NCI-H2227 treated with DMSO at 0.1 percent for 48 hours (cell line): ENCODE measurements at regions not wholly inside any gene's neighbourhood (a gene's known extent, or its start where the extent isn't known, plus 50 kb on each side); places are given as distances from the start of the nearest gene placed in this dataset.
"Not testable (repeated sequence)": the region's sequence is repeated elsewhere in the genome, so short reads cannot be mapped to it uniquely, and the experiment has no call there.

Source experiments
- DNase-seq: peaks from one replicate; lab custom pipeline; 2025; lab: John Stamatoyannopoulos, UW

DNA sequence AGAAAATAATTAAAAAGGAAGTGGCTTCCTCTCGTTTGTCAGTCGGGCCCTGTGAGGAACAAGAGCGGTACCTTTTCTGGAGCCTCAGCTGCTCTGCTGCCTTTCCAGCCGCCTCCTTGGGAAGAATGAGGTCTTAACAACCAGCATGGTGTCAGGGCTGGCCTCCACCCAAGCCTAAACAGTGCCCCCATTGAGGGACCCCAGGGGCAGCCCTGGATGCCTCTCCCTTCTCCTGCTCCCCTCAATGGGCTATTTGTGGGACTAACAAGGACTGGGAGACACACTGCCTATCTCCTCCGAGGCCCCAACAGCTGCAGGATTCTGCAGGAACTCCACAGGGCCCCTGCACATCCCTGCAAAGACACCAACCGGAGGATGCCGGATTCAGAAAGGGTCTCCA is 155.4 kb upstream of the MAP3K1 start:
- DNase-seq: no peak

- no peak for DNase-seq
Observed at GRCh38 chr5:56658972-56659371, 156.4 kb upstream of the MAP3K1 start.

DNA sequence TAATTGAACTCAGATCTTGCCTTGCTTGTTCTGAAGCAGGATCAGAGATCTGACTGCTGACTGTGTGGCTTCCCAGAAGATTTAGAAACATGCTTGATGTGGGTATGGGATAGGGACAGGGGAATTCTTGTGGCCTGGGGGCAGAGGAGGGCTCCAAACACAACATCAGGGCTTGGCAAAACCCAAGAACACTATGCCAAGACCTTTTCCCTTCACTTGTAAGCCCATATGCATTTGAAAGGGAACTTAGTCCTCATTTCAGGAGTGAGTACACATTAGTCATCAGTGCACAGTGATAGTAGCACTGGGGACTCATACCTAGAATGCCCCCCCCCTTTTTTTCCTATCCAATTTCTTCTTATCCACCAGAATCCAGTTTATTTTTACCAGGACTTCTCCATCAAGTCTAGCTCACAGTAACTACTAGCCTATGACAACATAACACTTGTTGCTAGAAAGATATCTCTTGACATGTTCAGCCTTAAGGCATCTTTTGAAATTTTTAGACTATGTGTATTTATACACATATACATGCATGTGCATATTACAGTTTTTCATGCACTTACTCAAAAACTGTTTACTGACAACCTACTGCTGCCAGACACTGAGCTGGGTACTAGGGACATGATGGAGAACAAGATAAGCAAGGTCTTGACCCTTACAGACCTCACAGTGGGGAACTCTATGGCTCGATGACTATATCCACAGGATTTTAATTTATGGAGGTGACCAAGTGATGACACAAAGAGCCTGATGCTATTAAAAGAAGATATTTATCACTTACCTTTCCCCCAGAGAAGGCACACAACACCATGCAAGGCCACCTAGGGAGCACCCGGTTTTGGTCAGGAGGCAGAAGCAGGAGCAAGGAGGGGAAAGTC is 158.3 kb upstream of the MAP3K1 start:
- DNase-seq: no peak

DNA sequence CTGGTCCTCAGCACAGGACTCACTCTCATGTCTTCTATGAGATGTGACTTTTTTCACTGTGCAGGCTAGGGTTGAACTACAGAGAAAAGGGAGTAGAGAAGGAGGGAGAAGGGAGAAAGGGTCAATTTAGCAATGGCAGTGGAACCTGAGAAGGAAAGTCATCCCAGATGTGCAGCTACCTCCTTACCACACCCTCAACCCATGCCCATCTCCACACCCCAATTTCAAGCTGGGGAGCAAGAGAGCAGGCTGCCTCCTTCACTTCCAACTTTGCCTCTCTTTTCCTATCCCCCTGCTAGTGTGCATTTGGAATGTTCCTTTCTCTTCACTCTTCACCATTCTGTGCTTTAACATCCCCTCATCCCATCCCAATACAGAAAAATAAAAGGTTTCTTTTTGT is 163.5 kb upstream of the MAP3K1 start:
- DNase-seq: no peak

DNA sequence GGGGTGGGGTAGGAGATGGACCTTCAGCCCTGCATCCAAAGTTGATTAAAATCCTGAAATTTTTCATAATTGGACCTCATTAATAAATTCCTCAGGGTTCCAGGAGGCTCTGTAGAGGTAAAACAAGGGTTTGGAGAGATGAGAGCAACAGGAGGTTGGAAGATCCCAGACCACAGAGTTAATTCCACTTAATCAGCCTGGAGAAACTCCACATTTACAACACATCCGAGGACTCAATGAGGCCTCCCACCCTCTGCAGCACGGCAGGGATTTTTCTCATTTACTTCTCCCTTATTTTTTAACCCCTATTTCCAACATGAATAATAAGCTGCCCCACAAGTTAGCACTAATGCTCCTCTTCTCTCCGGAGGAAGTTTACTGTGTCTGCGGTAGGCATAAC is 165.0 kb upstream of the MAP3K1 start:
- DNase-seq: no peak

DNA sequence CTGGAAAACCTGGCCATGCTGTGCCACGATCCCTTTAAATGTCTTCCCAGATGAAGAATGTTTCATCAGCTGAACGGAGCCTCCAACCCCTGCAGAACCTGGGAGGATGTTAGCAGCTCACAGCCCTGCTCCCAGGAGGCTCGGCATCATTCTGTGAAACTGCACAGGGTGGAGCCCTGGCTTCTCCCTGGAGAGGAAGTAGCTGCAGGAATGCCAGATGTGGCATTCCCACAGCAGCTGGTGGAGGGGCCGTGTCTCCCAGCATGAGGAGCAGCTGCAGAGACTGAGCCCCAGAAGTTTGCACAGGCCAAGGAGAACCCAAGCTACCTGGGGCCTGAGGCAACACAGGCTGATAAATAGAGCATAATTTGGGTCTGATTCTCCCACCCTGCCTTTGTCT is 165.8 kb upstream of the MAP3K1 start:
- DNase-seq: no peak

DNA sequence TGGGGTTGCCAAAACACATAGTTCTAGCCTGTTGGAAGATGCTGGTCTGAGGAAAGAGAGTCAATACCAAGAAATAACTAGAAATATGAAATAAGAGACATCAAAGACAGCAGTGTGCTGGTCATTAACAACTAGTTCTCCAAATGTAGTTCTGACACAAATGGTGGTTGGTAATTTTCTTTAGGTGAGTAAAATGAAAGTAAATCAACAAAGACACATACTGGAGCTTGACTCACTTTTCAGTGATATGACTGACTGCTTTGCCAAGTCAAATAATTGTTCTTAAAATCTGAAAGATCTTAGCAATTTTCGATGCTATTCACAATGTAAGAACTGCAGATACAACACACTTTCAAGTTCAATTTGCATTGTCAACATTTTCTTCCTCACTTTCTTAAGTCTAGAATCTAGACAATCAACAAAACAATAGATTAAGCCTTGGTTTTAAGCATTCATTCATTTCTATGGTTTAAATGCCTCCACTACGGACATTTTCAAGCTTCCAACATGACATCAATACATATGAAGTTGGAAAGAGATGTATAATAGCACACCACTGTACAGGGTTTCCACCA is 166.8 kb upstream of the MAP3K1 start:
- DNase-seq: no peak

GRCh38 chr5:56647099-56647850 is 168.1 kb upstream of the MAP3K1 start:
- DNase-seq: no peak

GRCh38 chr5:56641635-56642260 is 173.6 kb upstream of the MAP3K1 start:
- no peak for DNase-seq

- no peak for DNase-seq
Observed at GRCh38 chr5:56640763-56641406, 174.5 kb upstream of the MAP3K1 start.

- DNase-seq: no peak
Observed at GRCh38 chr5:56639476-56639875, 175.9 kb upstream of the MAP3K1 start.

- DNase-seq: no peak
Observed at GRCh38 chr5:56638768-56639238, 176.5 kb upstream of the MAP3K1 start.

GRCh38 chr5:56638061-56638621 is 177.2 kb upstream of the MAP3K1 start:
- DNase-seq: no peak

GRCh38 chr5:56637321-56637920 is 177.9 kb upstream of the MAP3K1 start:
- no peak for DNase-seq

GRCh38 chr5:56633950-56634349 is 181.4 kb upstream of the MAP3K1 start:
- DNase-seq: no peak

DNA sequence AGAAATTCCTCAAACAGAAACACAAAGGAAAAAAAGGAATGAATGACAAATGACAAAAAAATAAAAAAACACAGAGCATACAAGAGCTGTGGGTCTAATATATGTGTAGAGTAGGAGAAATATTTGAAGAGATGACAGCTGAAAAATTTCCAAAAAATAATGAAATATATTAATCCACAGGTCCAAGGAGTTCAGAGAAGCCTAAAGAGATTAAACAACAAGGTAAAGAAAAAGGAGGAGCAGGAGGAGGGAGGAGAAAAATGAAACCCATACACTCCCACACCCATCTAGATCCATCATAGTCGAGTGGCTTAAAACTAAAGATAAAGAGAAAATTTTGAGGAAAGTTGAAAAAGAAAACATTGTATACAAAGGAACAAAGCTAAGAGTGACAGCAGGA is 182.4 kb upstream of the MAP3K1 start:
- DNase-seq: no peak

DNA sequence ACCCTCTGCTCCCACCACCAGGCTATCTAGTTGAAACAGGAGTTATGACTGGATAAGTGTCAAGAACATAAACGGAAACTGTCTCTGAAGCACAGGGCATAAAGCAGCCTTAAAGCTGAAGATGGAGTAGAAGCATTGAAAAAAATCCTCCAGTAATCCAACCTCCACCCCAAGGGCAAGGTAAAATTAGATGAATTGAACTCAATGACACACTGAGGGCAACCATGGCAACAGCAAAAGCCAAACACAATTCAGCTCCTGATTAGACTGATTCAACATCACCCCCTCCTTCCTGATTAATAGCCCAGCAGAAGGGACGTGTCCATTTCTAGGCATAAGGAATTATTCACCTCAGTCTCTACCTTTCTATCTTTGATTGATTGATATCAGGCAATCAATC is 183.2 kb upstream of the MAP3K1 start:
- no peak for DNase-seq

DNA sequence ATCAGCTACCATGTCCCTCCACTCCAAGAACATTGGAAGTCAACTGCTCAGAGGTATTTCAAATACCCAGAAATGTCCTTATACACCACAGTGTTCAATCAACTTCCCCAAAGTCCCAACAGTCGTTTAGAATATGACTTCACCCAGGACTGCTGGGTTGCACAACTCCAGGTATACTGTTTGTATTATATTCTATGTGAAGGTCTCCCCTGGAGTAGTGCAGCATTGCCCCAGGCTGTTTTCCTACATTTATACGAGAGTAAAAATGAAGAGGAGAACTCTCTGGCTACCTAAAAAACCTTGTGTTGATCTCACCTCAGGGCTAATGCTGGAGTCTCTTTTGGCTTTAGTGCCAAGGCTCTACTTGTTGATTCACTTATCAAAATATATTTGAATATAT is 183.6 kb upstream of the MAP3K1 start:
- DNase-seq: no peak

DNA sequence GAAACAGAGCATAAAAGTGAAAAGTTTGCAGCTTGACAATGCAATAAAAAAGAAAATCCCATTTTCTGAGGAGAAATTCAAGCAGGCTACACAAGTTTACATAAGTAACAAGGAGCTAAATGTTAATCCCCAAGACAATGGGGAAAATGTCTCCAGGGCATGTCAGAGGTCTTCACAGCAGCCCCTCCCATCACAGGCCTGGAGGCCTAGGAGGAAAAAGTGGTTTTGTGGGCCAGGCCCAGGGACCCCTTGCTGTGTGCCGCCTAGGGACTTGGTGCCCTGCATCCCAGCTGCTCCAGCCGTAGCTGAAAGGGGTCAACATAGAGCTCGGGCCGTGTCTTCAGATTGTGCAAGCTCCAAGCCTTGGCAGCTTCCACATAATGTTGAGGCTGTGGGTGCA is 186.7 kb upstream of the MAP3K1 start:
- DNase-seq: not testable (repeated sequence)

DNA sequence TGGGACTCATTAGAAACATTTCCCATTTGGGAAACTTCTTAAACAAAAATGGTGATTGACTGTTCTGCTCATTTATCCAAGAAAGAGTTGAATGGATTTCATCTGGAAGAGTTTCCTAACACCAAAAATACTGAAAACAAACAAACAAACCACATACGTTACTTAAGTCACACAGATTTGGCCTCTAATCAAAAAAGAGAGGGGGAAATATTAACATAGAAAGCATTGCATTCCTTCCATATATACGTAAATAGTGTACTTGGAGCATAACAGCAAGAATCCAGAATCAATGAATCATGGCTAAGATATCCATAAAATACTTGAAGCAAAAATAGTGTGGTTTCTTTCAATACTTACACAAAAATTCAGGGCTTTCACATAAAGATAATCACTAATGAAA is 189.8 kb upstream of the MAP3K1 start:
- DNase-seq: no peak

DNA sequence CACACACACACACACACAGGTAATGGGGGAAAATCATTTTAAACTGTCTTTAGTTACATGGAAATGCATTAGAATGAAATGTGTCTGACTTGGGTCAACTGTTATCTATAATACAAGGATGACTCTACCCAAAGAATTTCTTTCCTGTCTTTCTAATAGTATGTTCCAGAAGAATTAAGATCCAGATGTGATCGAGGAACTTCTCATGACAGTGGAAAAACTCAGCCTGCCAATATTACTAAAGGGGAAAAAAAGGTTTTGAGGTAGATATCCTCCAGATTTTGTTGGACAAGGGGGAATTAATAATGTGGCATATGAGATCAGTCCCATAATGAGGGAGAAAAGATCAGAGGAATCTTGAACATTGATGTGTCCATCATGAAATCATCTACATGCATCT is 190.6 kb upstream of the MAP3K1 start:
- DNase-seq: no peak
